ENCODE measurements at regions not wholly inside any gene's neighbourhood (a gene's known extent, or its start where the extent isn't known, plus 50 kb on each side); places are given as distances from the start of the nearest gene placed in this dataset.

- TF ChIP-seq FOSL1 (IDR thresholded peaks at IDR 0.05; ENCODE audit: low read depth) (no peak), CEBPB (IDR thresholded peaks at IDR 0.05; ENCODE audit: low read depth) (no peak), SRF (IDR thresholded peaks at IDR 0.05; ENCODE audit: low read depth) (no peak), SIN3A (IDR thresholded peaks at IDR 0.05; ENCODE audit: low read depth) (no peak), MAX (IDR thresholded peaks at IDR 0.05) (no peak), TCF7L2 (IDR thresholded peaks at IDR 0.05; ENCODE audit: borderline replicate concordance, extremely low read depth, insufficient read depth, insufficient read length) (no peak), EZH2phosphoT487 (IDR thresholded peaks at IDR 0.05; ENCODE audit: borderline replicate concordance) (no peak), CTCF (IDR thresholded peaks at IDR 0.05 in 2 of 3, conservative IDR thresholded peaks at IDR 0.05 in 1 of 3; ENCODE audit: borderline replicate concordance in 1 of 3, insufficient read depth in 1 of 3, low read depth in 2 of 3, low read length in 2 of 3) (no peak), ATF3 (IDR thresholded peaks at IDR 0.05) (no peak), EGR1 (IDR thresholded peaks at IDR 0.05; ENCODE audit: low read depth) (no peak), ZFX (IDR thresholded peaks at IDR 0.05) (no peak), EZH2 (IDR thresholded peaks at IDR 0.05) (no peak), JUND (IDR thresholded peaks at IDR 0.05) (no peak), REST (IDR thresholded peaks at IDR 0.05; ENCODE audit: low read depth) (no peak), ELF1 (IDR thresholded peaks at IDR 0.05; ENCODE audit: borderline replicate concordance, low read depth) (no peak)
- no peaks in the 10 kb centered on the region for H3K27me3 ChIP-seq (ENCODE audit: insufficient read depth, low read length)
- no peak overlapping the region for H3K4me2 ChIP-seq (ENCODE audit: low read length)
- H3K9me2 ChIP-seq (ENCODE audit: insufficient read depth), result no peaks in the 10 kb centered on the region
- H2AFZ ChIP-seq (ENCODE audit: low read depth, low read length, poor library complexity, severe bottlenecking), result no peak overlapping the region
- no peaks in the 10 kb centered on the region for H3K9me3 ChIP-seq (ENCODE audit: control insufficient read depth in 1 of 2, insufficient read depth in 1 of 2, low read depth in 1 of 2, low read length in 2 of 2)
- no peak for DNase-seq (ENCODE audit: low read depth, low spot score)
- H3K36me3 ChIP-seq (ENCODE audit: control insufficient read depth in 1 of 2, insufficient read depth in 2 of 2, low read length in 2 of 2), result no peaks in the 10 kb centered on the region
- RAD21 ChIA-PET (ENCODE audit: low non-redundant PET in 1 of 2, low total read pairs in 2 of 2, uncharacterized antibody in 2 of 2, unreplicated experiment in 2 of 2), result no interaction called here
- intact Hi-C loops (cut with micrococcal nuclease), result no loop called here
- no peak overlapping the region for H3K27ac ChIP-seq (ENCODE audit: low read depth, low read length)
- no peak overlapping the region for H3K9ac ChIP-seq (ENCODE audit: low read length)
- H3K4me3 ChIP-seq (replicated peaks in 1 of 2; ENCODE audit: low read depth in 1 of 2, low read length in 2 of 2), result no peak overlapping the region
- CTCF ChIA-PET, result no interaction called here
- no peaks in the 10 kb centered on the region for H4K20me1 ChIP-seq (ENCODE audit: insufficient read depth)
- no peak for ATAC-seq
- no peaks in the 10 kb centered on the region for H3K4me1 ChIP-seq (ENCODE audit: control insufficient read depth in 1 of 2, insufficient read depth in 2 of 2, low read length in 2 of 2)
- no TSS peak for BruUV-seq (replicated peaks)
- POLR2A ChIA-PET, result no interaction called here
- no peaks in the 10 kb centered on the region for H3K79me2 ChIP-seq (ENCODE audit: insufficient read depth, low read length)
These were observed 261.4 kb upstream of the HABP2 start for GRCh38 chr10:113291413-113291812.
